ENCODE measurements at regions not wholly inside any gene's neighbourhood (a gene's known extent, or its start where the extent isn't known, plus 50 kb on each side); places are given as distances from the start of the nearest gene placed in this dataset.

DNA sequence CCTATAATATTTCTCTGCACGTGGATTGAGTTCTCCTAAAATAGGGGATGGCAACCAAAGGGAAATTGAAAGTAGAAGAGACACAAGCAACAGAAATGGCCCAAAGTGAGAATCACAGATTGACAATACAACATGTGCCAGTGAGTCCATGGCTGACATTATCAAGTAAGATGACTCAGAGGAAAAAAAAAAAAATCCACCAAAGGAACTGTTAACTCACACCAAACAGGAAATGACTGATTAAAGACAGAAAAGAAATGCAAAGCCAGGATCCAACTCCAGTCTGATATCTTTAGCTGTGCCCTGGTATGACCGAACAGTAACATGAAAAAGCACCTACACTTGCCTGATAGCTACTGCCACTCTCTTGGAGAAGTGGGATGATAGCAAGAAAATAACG, 485.0 kb downstream of the PRKD1 start:
- FAIRE-seq (no peak), DNase-seq (no peak)
- H3K9ac ChIP-seq (ENCODE audit: low read length in 3 of 3), result no peak overlapping the region
- no peaks in the 10 kb centered on the region for H3K9me3 ChIP-seq (ENCODE audit: control insufficient read depth in 2 of 3, insufficient read depth in 1 of 3, low read length in 3 of 3)
- H3K27ac ChIP-seq (ENCODE audit: low read depth in 2 of 2, low read length in 2 of 2), result no peak overlapping the region
- H3K27me3 ChIP-seq (ENCODE audit: control insufficient read depth, insufficient read depth, low read length), result no peaks in the 10 kb centered on the region
- no peak overlapping the region for H3K4me3 ChIP-seq (ENCODE audit: low read length in 3 of 3)
- TF ChIP-seq, protein P1, sequence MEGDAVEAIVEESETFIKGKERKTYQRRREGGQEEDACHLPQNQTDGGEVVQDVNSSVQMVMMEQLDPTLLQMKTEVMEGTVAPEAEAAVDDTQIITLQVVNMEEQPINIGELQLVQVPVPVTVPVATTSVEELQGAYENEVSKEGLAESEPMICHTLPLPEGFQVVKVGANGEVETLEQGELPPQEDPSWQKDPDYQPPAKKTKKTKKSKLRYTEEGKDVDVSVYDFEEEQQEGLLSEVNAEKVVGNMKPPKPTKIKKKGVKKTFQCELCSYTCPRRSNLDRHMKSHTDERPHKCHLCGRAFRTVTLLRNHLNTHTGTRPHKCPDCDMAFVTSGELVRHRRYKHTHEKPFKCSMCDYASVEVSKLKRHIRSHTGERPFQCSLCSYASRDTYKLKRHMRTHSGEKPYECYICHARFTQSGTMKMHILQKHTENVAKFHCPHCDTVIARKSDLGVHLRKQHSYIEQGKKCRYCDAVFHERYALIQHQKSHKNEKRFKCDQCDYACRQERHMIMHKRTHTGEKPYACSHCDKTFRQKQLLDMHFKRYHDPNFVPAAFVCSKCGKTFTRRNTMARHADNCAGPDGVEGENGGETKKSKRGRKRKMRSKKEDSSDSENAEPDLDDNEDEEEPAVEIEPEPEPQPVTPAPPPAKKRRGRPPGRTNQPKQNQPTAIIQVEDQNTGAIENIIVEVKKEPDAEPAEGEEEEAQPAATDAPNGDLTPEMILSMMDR (IDR thresholded peaks at IDR 0.05; ENCODE audit: borderline replicate concordance, extremely low read depth, insufficient read depth), result no peak
- no peaks in the 10 kb centered on the region for H3K36me3 ChIP-seq (ENCODE audit: control insufficient read depth in 2 of 3, insufficient read depth in 3 of 3, low read length in 3 of 3)
- H3K4me1 ChIP-seq (ENCODE audit: control insufficient read depth in 2 of 3, insufficient read depth in 2 of 3, low read depth in 1 of 3, low read length in 3 of 3), result no peaks in the 10 kb centered on the region
- intact Hi-C loops (cut with DNase I), result no loop called here

DNA sequence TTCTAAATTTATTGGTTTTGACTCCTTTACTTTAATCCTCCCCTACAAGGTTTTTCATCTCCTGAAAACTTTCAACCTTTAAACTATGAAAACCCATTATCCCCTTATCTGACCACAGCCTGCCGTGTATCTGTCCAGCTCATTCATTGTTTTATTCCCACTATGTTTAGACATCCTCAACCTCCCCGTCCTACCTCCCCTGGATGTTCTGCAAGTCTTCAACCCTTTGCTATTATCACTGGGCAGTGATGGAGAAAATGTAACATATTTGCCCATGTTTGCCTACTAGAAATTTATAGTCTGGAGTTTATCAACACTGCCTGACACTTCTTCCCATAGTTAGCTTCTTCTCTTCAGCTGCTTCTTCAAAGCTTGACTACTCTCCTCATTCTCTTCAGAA, 483.4 kb downstream of the PRKD1 start:
- no peaks in the 10 kb centered on the region for H3K36me3 ChIP-seq (ENCODE audit: control insufficient read depth in 2 of 3, insufficient read depth in 3 of 3, low read length in 3 of 3)
- no peaks in the 10 kb centered on the region for H3K27me3 ChIP-seq (ENCODE audit: control insufficient read depth, insufficient read depth, low read length)
- H3K9ac ChIP-seq (ENCODE audit: low read length in 3 of 3), result no peak overlapping the region
- DNase-seq (no peak), FAIRE-seq (no peak)
- TF ChIP-seq, protein P1 (IDR thresholded peaks at IDR 0.05; ENCODE audit: borderline replicate concordance, extremely low read depth, insufficient read depth), result no peak
- H3K4me1 ChIP-seq (ENCODE audit: control insufficient read depth in 2 of 3, insufficient read depth in 2 of 3, low read depth in 1 of 3, low read length in 3 of 3), result no peaks in the 10 kb centered on the region
- intact Hi-C loops (cut with DNase I), result no loop called here
- no peak overlapping the region for H3K4me3 ChIP-seq (ENCODE audit: low read length in 3 of 3)
- H3K9me3 ChIP-seq (ENCODE audit: control insufficient read depth in 2 of 3, insufficient read depth in 1 of 3, low read length in 3 of 3), result no peaks in the 10 kb centered on the region
- no peak overlapping the region for H3K27ac ChIP-seq (ENCODE audit: low read depth in 2 of 2, low read length in 2 of 2)

DNA sequence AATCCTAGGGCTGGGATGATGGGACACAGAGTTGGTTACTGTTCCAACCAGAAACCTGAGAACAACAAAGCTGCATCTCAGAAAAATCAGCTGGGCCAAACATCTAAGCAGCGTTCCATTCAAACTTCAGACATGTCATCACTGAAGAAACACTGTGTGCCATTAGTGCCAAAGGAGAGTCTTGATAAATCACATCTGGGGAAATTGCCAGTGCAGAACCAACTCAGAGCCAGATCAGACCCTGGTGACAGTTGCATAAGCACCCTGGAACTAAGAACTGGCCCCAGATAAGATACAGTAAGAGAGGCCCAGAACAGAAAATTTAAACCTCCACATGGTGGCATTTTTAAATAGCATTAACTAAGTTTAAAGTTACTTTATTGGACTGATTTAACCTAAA, 482.8 kb downstream of the PRKD1 start:
- FAIRE-seq (no peak), DNase-seq (no peak)
- no peaks in the 10 kb centered on the region for H3K9me3 ChIP-seq (ENCODE audit: control insufficient read depth in 2 of 3, insufficient read depth in 1 of 3, low read length in 3 of 3)
- no peak overlapping the region for H3K27ac ChIP-seq (ENCODE audit: low read depth in 2 of 2, low read length in 2 of 2)
- intact Hi-C loops (cut with DNase I), result no loop called here
- H3K9ac ChIP-seq (ENCODE audit: low read length in 3 of 3), result no peak overlapping the region
- H3K4me1 ChIP-seq (ENCODE audit: control insufficient read depth in 2 of 3, insufficient read depth in 2 of 3, low read depth in 1 of 3, low read length in 3 of 3), result no peaks in the 10 kb centered on the region
- no peak overlapping the region for H3K4me3 ChIP-seq (ENCODE audit: low read length in 3 of 3)
- TF ChIP-seq, protein P1 (IDR thresholded peaks at IDR 0.05; ENCODE audit: borderline replicate concordance, extremely low read depth, insufficient read depth), result no peak
- H3K36me3 ChIP-seq (ENCODE audit: control insufficient read depth in 2 of 3, insufficient read depth in 3 of 3, low read length in 3 of 3), result no peaks in the 10 kb centered on the region
- H3K27me3 ChIP-seq (ENCODE audit: control insufficient read depth, insufficient read depth, low read length), result no peaks in the 10 kb centered on the region

DNA sequence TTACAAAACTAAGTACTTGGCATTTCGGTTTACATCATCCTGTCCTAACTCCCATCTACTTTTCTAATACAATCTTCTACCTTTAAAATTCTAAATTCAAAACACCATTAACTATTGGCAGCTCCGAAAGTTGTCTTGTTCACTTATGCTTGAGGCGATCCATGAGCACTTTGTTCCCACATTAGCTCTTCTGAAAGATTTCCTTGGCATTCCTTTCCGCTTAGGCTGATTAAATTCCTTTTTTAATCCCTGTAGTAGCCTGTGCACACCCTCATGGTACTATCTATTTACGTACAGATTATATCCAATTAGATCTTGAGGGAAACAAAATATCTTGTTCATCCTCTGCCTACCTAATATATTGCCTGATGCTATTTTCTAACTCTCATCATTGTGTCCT, 480.7 kb downstream of the PRKD1 start:
- H3K36me3 ChIP-seq (ENCODE audit: control insufficient read depth in 2 of 3, insufficient read depth in 3 of 3, low read length in 3 of 3), result no peaks in the 10 kb centered on the region
- intact Hi-C loops (cut with DNase I), result no loop called here
- TF ChIP-seq, protein P1 (IDR thresholded peaks at IDR 0.05; ENCODE audit: borderline replicate concordance, extremely low read depth, insufficient read depth), result no peak
- no peaks in the 10 kb centered on the region for H3K27me3 ChIP-seq (ENCODE audit: control insufficient read depth, insufficient read depth, low read length)
- H3K4me3 ChIP-seq (ENCODE audit: low read length in 3 of 3), result no peak overlapping the region
- H3K9me3 ChIP-seq (ENCODE audit: control insufficient read depth in 2 of 3, insufficient read depth in 1 of 3, low read length in 3 of 3), result no peaks in the 10 kb centered on the region
- no peak for FAIRE-seq
- H3K27ac ChIP-seq (ENCODE audit: low read depth in 2 of 2, low read length in 2 of 2), result no peak overlapping the region
- no peak for DNase-seq
- no peaks in the 10 kb centered on the region for H3K4me1 ChIP-seq (ENCODE audit: control insufficient read depth in 2 of 3, insufficient read depth in 2 of 3, low read depth in 1 of 3, low read length in 3 of 3)
- H3K9ac ChIP-seq (ENCODE audit: low read length in 3 of 3), result no peak overlapping the region
